HG03342 (cell line): ENCODE measurements at regions not wholly inside any gene's neighbourhood (a gene's known extent, or its start where the extent isn't known, plus 50 kb on each side); places are given as distances from the start of the nearest gene placed in this dataset.
"Not testable (repeated sequence)": the region's sequence is repeated elsewhere in the genome, so short reads cannot be mapped to it uniquely, and the experiment has no call there.

Source experiments
- ATAC-seq: cut with Tn5 transposase; IDR thresholded peaks from one replicate; pipeline ENCODE4 v1.9.1; 2021; ENCODE audit warnings: mild to moderate bottlenecking, moderate library complexity; ENCODE audit not compliant: unreplicated experiment

- ATAC-seq: no peak
Observed at GRCh38 chr10:33794460-33794859, 460.0 kb upstream of the NRP1 start.

DNA sequence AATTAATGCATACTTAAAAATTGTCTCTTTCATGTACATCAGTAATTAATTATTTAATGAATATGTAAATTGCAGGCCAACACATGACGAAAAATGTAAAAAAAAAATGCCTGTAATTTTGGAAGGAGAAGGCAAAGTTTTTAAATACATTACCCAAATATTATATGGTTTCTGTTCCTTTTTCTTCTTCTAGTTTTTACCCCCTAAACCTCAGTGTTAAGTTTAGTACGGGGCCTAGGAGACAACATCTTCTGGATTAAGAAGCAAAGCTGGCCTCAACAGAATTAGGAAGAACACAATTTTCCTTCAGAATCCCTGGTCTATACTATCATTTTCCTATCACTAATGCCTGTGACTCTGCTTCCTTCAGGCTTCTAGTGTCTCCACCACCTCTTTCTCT lies 459.3 kb upstream of the NRP1 start:
- ATAC-seq: no peak

- ATAC-seq: no peak
Observed at GRCh38 chr10:33791272-33791660, 456.8 kb upstream of the NRP1 start.

DNA sequence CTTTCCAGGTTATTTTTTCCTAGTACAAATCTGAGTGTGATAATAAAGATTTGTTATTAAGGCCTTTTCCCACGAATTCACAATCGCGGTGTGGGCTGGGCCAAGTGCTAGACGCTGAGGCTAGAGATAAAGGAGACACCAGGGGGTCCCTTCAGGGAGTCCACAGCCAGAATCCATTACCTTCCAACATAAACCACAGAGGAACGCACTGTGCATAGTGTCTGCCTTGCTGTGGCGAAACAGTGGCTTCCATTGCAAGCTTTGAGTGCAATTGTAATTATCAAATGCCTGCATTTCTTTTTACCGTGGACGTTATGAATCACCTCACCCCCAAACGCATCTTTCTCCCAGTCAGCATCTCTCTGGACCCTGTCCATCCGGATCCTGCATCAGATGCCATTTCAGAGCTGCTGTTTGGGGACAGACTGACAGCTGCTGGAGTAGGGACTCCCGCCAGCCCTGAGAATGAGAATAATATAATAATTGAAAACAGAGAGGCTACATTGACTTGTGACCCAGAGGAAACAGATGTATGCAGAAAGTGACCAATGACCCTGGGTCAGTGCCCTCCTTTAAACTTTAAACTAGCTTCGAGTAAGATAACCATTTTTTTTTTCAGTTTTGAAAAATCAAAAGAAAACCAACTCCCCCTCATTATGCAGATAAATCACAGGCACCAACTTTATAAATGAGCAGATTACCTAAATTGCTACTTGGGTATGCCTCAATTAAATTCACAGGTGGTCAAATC lies 456.2 kb upstream of the NRP1 start:
- ATAC-seq: no peak

- no peak for ATAC-seq
Observed at GRCh38 chr10:33783557-33783956, 449.1 kb upstream of the NRP1 start.

DNA sequence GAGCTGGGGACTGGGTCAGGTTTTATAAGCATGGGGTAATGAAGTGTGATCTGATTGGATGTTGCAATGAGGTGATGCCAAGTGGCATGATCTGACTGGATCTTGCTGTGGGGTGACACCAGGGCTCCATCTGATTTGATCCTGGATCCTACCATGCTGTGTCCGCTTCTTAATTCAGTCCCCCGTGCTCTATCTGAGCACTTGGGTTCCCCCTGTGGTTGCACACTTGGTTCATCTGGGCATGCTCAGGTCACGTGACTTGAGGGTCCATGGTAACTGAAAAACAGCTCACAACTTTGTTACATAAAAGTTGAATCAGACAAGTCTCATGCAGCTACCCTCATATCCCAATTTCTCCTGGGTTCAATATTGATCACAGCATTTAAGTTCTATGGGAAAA lies 448.6 kb upstream of the NRP1 start:
- ATAC-seq: no peak

- ATAC-seq: no peak
Observed at GRCh38 chr10:33781606-33782395, 447.3 kb upstream of the NRP1 start.

GRCh38 chr10:33780961-33781360 lies 446.5 kb upstream of the NRP1 start:
- no peak for ATAC-seq

DNA sequence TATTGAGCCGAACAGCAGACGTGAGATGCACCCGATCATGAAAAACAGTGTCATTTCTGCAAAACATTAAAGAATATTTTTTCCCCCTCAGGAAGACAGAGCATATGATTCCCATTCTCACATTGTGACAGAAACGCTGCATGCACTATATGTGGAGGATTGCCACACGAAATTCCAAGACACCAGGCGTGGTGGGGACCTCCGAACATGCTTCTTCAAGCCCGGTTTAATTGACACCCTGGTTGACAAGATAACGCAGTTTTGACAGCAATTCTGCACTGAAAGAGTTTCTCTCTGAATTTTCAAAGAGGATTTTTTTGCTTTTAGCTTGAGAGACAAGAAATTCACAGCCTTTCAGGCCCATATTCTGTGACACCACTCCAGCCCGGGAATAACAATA lies 442.8 kb upstream of the NRP1 start:
- no peak for ATAC-seq

DNA sequence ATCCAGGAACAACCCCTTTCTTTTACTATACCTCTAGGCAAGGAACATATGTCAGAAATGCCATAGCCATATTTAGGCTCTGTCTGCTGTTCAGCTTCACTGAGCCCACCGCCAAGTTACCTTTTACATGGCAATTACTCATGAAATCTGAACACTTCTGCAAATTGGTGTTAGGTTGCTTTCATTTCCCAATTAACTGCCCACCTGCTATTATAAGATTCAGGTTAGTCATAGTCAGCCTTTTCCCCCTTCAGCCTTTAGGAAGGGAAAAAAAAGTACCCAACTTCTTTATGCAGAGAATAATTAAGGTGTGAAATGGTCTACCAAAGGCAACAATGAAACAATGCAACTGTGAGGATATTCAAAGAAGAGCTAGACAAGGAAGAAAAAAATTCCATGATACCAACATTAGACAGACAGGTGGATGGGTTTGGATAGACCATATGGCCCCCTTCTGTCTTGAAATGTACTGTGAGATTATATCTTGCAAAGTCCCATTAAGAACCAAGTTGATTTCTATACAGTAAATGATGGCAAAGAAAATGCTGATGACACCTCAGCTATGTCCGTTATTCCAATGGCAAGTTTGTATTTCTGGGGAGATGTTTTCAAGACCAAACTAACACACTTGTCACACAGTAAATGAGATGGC lies 442.1 kb upstream of the NRP1 start:
- no peak for ATAC-seq

DNA sequence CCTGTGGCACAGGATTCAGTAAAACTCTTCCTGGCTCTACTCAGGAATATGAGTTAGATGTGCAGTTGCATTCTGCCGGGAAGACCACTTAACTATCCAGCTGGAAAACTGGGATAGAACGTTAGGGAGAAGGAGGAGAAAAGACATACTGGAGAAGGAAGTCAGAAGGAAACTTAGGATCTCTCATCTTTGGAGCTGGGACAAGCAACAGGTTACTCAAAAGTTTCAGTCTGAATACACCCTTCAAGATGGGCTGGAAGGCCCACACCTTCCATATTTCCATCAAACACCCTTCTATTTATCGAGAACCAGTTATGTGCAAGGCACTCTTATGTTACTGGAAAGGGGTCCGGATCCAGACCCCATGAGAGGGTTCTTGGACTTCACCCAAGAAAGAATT lies 440.4 kb upstream of the NRP1 start:
- no peak for ATAC-seq

- ATAC-seq: no peak
Observed at GRCh38 chr10:33773886-33774480, 439.5 kb upstream of the NRP1 start.

GRCh38 chr10:33773253-33773573 lies 438.7 kb upstream of the NRP1 start:
- ATAC-seq: no peak

GRCh38 chr10:33772370-33773252 lies 438.1 kb upstream of the NRP1 start:
- ATAC-seq: no peak

- ATAC-seq: not testable (repeated sequence)
Observed at GRCh38 chr10:33771856-33772255, 437.4 kb upstream of the NRP1 start.

DNA sequence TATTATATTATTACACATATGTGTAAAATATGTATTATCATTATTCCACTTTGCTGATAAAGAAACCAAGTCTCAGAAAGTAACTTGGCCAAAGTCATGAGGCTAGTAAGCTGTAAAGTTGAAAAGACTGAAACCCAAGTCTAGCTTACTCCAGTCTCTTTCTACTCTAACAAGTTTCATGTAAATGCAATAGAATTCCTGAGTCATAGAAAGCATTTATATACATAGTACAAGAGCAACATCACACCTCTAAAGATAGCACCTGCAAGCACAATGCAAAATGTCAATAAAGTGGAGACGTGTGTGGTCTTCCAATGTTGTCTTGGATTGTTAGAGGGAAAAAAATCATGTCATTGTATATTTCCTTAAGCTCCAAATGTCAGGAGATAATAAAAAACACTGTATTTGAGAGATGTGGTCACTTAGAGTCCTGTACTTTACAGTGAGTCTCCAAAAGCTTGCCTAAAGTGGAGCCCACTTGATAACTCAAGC lies 430.3 kb upstream of the NRP1 start:
- ATAC-seq: no peak

GRCh38 chr10:33760056-33760943 lies 425.8 kb upstream of the NRP1 start:
- ATAC-seq: no peak

DNA sequence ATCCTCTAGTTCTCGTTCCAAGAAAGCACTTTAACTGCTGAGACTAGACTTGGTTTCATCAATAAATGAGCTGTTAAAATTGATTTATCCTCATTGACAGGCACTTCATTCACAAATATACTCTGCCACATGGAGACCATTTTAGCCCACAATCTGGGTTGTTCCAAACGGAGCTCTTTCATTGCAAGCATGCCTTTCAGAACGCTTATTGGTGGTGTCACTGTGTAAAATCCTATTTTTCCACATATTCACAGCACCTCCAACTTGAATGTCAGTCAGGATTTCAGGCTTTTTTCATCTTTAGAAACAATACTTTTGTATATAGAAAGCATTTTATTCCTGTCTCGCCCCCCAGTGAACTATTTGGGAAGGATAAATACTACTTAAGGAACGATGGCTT lies 424.7 kb upstream of the NRP1 start:
- no peak for ATAC-seq

DNA sequence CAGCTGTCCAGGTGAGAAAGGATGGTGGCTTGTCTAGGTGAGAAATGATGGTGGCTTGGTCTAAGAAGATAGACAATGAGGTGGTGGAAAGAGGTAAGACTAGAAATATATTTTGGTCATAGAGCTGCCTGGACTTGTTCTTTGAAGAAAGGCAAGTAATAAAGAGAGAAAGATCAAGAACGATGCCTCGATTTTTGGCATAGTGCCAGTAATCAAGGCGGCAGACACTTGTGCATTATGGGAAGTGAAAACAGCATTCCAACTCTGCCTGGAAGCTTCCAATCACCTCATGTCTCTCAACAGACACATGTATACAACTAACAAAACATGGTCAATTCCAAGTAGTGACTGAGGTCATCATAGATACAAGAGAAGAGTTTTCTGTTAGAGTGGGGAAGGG lies 423.8 kb upstream of the NRP1 start:
- ATAC-seq: no peak

GRCh38 chr10:33754052-33754451 lies 419.6 kb upstream of the NRP1 start:
- ATAC-seq: no peak
